SKM-1 (cell line): ENCODE measurements at regions not wholly inside any gene's neighbourhood (a gene's known extent, or its start where the extent isn't known, plus 50 kb on each side); places are given as distances from the start of the nearest gene placed in this dataset.

ENCODE experiments used
- DNase-seq: peaks from one replicate; lab custom pipeline; 2025; ENCODE audit not compliant: unreplicated experiment; lab: John Stamatoyannopoulos, UW

DNA sequence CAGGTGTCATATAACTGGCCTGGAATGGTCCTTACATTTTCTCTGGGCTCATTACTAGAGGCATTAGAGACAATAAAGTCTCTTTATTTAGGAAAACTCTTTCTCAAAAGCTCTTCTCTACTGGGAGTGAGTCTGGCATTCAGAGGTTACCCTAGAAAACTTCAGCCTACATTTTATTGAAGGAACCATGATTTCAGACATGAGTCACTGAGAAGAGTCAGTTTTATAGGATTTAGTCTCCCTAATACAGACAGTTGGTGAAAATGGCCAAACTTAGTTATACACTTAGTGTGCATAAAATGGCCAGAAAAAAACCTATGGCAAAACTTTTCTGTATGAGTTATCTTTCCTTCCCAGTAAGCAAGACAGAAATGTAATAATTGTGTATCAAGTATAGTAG, 689.4 kb downstream of the ZEB2 start:
- DNase-seq, result no peak

DNA sequence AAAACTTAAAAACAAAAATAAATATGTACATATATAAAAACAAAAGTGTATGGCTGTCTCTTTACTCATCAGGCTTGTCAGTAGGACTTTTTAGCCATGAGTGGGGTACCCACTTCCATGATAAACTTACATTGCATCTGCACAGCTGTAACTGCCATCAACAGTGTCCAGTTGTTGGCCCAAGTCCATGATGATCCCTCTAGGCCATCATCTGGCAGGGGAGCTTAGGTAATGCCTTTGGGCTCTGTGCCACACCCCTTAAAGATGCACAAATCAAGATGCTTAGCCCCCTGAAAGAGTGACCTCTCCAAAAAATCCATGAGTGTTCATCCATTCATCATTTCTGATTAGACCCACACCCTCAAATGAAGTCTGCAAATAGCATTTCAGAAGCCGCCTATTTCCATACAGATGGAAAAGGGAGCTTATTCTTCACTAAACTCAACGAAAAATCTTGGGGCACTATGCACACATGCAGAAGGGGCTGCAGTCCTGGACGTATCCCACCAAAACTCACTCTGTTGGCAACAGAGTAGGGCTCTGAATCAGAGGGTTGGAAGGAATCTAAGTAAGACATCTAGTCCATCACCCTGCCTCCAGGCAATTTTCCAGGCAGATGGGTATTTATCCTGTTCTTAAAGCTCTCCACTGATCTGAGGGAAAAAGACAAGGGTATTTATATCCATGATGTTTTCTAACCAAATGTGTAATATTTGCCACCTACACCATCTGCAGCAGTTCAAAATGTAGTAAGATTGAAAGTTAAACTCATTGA, 691.0 kb downstream of the ZEB2 start:
- no peak for DNase-seq

DNA sequence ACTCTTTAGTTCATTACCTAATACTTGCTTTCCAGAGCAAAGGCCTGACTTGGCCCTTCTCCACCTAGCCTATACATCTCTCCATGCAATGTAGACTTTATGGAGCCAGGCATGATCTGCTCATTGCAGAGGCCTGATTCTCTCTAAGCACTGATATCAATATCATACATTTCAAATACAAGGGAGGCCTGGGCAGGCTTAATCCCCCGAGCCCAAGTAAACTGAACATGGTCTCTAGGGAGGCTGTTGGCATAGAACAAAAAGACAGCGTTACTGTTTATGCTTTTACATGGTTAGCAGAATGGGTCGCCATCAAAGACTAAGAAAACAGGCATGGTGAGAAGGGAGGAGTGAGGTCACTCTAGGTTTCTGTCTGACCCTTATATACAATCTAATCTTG, 695.1 kb downstream of the ZEB2 start:
- no peak for DNase-seq

DNA sequence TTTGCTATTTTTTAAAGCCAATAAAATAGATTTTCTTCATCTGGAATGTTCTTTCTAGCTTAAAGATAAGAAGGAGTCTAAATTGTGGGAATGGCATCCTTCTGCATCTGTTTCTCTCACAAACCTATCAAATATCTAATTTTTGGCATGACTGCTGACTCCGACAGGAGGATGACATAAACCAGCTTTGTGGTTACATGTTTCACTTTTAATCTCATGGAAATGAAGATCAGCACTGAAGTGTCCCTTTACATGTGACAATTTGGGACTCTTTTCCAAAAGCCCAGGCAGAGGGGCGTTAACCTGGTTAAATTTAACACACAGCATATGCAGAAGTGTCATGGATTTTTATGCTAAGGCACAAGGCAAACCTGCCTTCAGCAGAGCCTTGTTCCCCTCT, 694.7 kb downstream of the ARHGAP15 start:
- no peak for DNase-seq

DNA sequence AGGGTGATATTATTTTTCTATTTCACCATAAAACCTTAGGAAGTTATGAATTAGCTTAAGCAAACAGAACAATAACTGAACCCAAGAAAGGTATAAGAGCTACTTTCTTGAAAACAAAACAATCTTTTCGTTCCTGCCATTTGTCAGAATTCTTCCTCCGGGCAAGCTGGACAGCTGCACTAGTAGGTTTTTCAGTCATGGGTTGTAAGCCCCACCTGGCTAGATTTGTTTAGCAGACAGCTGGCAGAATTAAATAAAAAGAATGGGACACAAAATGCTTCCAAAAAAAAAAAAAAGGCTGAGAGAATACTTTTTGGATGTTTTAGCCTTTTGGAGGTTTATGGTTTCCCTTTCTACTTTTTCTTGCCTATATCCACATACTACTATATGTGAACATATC, 694.1 kb downstream of the ARHGAP15 start:
- DNase-seq, result no peak

DNA sequence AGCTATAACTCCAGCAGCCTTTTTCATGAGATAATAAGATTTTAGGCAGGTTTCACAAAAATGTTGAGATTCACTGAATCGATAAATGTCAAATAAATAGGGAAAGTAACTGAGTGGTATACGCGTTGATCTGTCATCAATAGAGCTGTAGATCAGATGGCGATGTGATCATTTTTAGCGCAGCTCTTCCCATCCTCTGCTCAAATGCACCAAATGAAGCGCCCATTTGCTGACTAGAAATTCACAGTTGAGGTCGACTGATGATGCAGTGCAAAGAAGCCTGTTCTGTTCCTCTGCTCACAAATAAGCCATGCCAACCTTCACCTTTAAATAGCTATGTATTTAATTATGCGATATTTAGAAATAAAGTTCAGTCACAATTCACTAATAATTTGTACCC, 693.5 kb downstream of the ARHGAP15 start:
- no peak for DNase-seq

DNA sequence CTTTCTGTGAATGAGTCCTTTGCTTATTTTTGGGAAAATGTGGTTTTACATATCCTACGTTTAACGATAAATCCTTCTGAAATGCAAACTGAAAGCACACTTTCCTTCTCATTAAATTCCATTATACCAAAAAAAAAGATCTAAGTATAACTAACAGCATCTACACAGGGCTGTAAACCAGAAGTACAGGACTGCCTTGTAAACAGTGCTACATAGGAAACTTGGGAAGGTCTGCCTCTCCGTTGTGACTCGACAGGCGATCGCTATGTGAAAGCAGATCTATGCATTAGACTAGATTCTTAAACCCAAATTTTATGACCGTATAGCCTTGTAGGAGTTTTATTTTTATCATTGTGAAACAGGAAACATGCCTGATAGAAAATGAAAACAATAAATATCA, 690.5 kb downstream of the ARHGAP15 start:
- no peak for DNase-seq

DNA sequence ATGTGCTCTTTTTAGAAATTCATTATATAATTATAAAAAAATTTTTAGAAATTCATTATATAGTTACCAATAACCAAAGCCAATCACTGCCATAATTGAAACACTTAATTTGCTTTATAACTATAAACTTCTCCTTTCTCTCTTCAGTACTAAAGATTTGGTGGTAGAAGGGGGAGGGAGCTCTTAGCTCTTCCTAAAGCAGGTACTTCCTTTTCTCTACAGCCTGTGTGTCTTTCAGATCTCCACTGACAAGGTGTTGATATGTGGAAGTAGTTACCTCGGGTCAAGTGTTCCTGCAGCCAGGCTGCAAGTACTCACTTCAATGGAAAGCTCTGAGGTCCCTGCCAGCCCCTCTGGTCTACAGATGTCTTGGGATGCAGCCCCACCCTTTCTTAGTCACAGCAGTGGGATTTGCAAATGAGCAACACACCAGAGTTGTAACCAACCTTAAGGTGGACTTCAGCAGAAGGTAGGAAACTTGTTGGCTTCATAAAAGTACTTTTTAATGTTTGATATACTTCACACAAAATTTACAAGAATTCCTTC, 690.0 kb downstream of the ARHGAP15 start:
- peak; percentile 45 for DNase-seq
